Ectodermal cell (in vitro differentiated cells): ENCODE measurements at regions not wholly inside any gene's neighbourhood (a gene's known extent, or its start where the extent isn't known, plus 50 kb on each side); places are given as distances from the start of the nearest gene placed in this dataset.

Source experiments
- H3K27ac ChIP-seq: 2 replicates; pipeline ENCODE4 v1.7.0; 2013; ENCODE audit warnings: mild to moderate bottlenecking, low read depth, low read length; ENCODE audit not compliant: insufficient read depth, poor library complexity, severe bottlenecking
- H3K27me3 ChIP-seq: 2 replicates; pipeline ENCODE4 v1.7.0; 2013; ENCODE audit warnings: mild to moderate bottlenecking, low read length; ENCODE audit not compliant: insufficient read depth, control insufficient read depth, poor library complexity, severe bottlenecking
- H3K36me3 ChIP-seq: one replicate; pipeline ENCODE4 v1.7.0; 2013; ENCODE audit warnings: low read length; ENCODE audit not compliant: control insufficient read depth, insufficient read depth
- H3K4me1 ChIP-seq: one replicate; pipeline ENCODE4 v1.7.0; 2013; ENCODE audit warnings: low read length; ENCODE audit not compliant: control insufficient read depth, insufficient read depth
- H3K4me3 ChIP-seq: 2 replicates; pipeline ENCODE4 v1.7.0; 2013; ENCODE audit warnings: low read depth, low read length, control low read depth; ENCODE audit not compliant: insufficient read depth
- H3K9me3 ChIP-seq: 2 replicates; pipeline ENCODE4 v1.7.0; 2013; ENCODE audit warnings: mild to moderate bottlenecking, low read length, moderate library complexity; ENCODE audit not compliant: control insufficient read depth
- WGBS, 2 experiments: methylation state at CpG; one replicate each; pipeline ENCODE4 v1.1.7; 2013; ENCODE audit warnings: missing lambda C conversion rate in 2 of 2; 5-methylcytosine and 5-hydroxymethylcytosine counted together

DNA sequence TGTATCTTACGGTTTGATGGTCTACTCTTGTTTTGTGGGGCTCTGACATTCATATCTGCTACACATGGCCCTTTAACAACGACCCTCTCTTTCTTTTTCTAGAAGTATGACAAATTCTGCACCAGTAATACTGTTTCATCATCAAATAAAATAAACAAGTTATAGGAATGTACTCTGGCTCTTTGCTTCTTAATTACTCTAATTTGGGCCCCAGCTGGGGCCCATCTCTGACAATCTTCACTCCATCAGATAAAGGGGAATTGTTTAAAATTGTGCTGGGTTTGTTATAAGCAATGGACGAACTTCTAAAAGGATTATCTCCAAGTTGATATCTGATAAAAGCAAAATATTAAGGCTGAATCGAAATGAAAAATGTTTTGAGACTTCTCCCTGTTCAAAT, 343.6 kb upstream of the JAG1 start:
- Histone ChIP-seq H3K4me3 (no peak overlapping the region), H3K9me3 (no peaks in the 10 kb centered on the region), H3K27ac (no peak overlapping the region), H3K27me3 (no peaks in the 10 kb centered on the region), H3K4me1 (no peaks in the 10 kb centered on the region), H3K36me3 (no peaks in the 10 kb centered on the region)
- WGBS, 2 experiments, result 86 to 93% methylated on average over 1 to 4 of the region's 4 CpGs

DNA sequence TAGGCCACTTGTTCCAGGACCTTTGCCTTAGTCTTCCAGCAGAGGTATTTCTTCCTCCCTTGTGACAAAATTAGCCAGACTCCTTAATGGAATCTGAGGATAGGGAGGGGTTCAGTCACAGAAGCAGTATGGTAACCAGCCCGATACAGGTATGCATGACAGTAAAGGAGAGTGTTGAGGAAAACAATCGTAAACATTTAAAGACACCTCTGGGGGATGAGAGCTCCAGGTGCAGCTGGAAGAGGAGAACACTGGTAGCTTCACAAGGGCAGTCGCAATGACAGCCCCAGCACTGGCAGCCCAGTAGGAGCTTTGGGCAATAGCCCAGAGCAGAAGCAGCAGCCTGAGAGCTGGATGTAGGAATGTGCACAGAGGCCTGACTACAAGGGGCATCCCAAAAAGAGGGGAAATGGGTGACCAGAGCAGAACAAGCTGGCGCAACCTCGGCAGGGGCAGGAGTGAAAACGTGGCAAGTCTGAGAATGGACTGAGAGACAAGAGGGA, 344.9 kb upstream of the JAG1 start:
- no peaks in the 10 kb centered on the region for H3K9me3 ChIP-seq
- no peaks in the 10 kb centered on the region for H3K36me3 ChIP-seq
- no peak overlapping the region for H3K4me3 ChIP-seq
- H3K27me3 ChIP-seq, result no peaks in the 10 kb centered on the region
- H3K27ac ChIP-seq, result no peak overlapping the region
- WGBS, 2 experiments, result 89 to 91% methylated on average over 6 of the region's 6 CpGs
- no peaks in the 10 kb centered on the region for H3K4me1 ChIP-seq

DNA sequence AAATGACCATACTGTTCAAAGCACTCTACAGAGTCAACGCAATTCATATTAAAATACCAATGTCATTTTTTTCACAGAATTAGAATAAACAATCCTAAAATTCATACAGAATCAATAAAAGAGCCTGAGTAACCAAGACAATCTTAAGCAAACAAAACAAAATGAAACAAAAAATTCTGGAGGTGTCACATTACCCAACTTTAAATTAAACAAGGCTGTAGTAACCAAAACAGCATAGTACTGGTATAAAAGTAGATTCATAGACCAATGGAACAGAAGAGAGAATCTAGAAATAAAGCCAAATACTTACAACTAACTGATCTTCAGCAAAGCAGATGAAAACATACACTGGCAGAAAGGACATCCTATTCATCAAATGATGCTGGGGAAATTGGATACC, 346.9 kb upstream of the JAG1 start:
- Histone ChIP-seq H3K4me1 (no peaks in the 10 kb centered on the region), H3K36me3 (no peaks in the 10 kb centered on the region), H3K9me3 (no peaks in the 10 kb centered on the region), H3K27ac (no peak overlapping the region), H3K4me3 (no peak overlapping the region), H3K27me3 (no peaks in the 10 kb centered on the region)
- WGBS, 2 experiments, result 93 to 96% methylated on average over 1 of the region's 1 CpG

DNA sequence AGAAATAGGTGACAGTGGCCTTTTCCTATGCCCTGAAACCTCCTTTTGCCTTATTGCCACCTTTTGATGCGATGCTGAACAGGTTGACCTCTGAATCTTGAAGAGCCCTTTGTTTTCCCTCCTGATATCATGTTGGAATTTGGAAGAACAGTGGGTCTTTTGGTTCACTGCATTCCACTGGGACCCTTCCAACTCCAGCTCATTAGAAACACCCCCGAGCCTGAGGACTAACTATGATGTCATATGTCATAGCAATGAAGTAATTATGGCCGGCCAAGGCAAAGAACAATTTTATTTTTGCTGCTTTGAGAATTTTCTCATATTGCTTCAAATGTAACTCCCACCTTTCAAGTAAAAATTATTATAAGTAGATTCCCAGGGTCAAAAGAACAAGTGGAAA, 353.4 kb upstream of the JAG1 start:
- H3K27me3 ChIP-seq, result no peaks in the 10 kb centered on the region
- WGBS, 2 experiments, result 91 to 100% methylated on average over 1 to 2 of the region's 3 CpGs
- H3K4me3 ChIP-seq, result no peak overlapping the region
- H3K9me3 ChIP-seq, result no peaks in the 10 kb centered on the region
- no peaks in the 10 kb centered on the region for H3K36me3 ChIP-seq
- H3K27ac ChIP-seq, result no peak overlapping the region
- no peaks in the 10 kb centered on the region for H3K4me1 ChIP-seq

DNA sequence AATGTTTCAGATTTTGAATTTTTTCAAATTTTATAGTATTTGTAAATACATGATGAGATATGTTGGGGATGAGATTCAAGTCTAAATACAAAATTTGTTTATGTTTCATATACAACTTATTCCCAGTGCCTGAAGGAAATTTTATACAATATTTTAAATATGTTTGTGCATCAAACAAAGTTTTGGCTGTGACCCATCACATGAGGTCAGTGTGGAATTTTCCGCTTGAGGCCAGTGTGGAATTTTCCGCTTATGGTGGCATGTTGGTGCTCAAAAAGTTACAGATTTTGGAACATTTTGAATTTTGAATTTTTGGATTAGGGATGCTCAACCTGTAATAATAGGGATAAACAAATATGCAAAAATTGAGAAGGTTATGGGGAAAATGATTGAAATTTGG, 356.6 kb upstream of the JAG1 start:
- Histone ChIP-seq H3K27ac (no peak overlapping the region), H3K36me3 (no peaks in the 10 kb centered on the region), H3K9me3 (no peaks in the 10 kb centered on the region), H3K27me3 (no peaks in the 10 kb centered on the region), H3K4me1 (no peaks in the 10 kb centered on the region), H3K4me3 (no peak overlapping the region)
- WGBS, 2 experiments, result 96 to 98% methylated on average over 2 of the region's 2 CpGs

DNA sequence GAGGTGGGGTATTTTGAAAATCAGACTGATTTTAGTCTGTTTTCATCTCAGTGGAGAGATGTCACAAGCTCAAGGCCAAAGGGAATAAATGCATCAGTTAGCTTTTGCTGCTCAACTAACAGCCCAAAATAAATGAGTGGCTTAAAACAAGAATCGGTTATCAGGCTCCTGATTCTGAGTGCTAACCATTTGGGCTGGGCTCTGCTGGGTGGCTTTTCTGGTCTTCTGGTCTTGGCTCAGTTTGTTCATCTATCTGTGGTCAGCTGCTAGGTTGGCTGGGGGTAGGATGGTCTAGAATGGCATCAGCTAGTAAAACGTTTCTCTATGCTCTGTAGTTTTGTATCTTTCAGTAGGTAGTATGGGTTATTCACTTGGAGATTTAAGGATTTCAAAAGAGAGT, 357.5 kb upstream of the JAG1 start:
- Histone ChIP-seq H3K9me3 (no peaks in the 10 kb centered on the region), H3K27me3 (no peaks in the 10 kb centered on the region), H3K36me3 (no peaks in the 10 kb centered on the region), H3K27ac (no peak overlapping the region), H3K4me1 (no peaks in the 10 kb centered on the region), H3K4me3 (no peak overlapping the region)
- WGBS, 2 experiments, result 87 to 89% methylated on average over 2 of the region's 2 CpGs

DNA sequence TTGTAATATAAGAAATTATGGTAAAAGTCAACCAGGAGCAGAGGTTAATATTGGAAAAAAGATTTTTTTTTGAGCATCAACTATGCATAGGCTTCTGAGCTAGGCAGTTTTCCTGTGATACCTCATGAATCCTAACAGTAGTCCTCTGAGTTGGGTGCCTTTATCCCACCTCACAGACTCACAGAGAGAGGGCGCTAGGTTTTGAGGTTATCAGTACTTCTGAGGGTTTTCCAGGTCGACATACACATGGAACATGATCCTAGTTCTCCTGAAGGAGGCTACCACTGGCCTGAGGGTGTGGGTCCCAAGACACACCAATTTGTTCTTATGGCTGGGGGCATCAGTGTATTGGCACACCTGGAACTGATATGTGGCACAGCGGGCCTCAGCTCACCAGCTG, 358.8 kb upstream of the JAG1 start:
- WGBS, 2 experiments, result 84 to 85% methylated on average over 3 of the region's 3 CpGs
- Histone ChIP-seq H3K27me3 (no peaks in the 10 kb centered on the region), H3K4me3 (no peak overlapping the region), H3K27ac (no peak overlapping the region), H3K9me3 (no peaks in the 10 kb centered on the region), H3K4me1 (no peaks in the 10 kb centered on the region), H3K36me3 (no peaks in the 10 kb centered on the region)

DNA sequence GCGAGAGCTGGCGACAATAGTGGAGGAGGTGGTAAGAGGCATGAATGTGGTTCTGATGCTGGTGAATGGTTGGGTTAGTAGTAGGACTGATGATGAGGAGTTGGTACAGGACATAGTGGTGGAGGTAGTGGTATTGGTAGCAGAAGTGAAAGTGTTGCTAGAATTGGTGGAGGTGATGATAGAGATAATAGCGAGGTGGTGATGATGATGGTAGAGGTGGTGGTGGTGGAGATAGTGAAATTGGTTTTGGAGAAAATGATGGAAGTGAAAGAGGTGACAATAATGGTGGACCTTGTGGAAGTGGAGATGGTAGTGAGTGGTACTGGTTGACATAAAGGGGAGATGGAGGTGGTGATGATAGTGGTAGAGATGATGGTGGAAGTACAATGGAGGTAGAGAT, 360.2 kb upstream of the JAG1 start:
- 96 to 98% methylated on average over 3 of the region's 3 CpGs for WGBS, 2 experiments
- Histone ChIP-seq H3K27ac (no peak overlapping the region), H3K4me3 (no peak overlapping the region), H3K36me3 (no peaks in the 10 kb centered on the region), H3K9me3 (no peaks in the 10 kb centered on the region), H3K27me3 (no peaks in the 10 kb centered on the region), H3K4me1 (no peaks in the 10 kb centered on the region)

DNA sequence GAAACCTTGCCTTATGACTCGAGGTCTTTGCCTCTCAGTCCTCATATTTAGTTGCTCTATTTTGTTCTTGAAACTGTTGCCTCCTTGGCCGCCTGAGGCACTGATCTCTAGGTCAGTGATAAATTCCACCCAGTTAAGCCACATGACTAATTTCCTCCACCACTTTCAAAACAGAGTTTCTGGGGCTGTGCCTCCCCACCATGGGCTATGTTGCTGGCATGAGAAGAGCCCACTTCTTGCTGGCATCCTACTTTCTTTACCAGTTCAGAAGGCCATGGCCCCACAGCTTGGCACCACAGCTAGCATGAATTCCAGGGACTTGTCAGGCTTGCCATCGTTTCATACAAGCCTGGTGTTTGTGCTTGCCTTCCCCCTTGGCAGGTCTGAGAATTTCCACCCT, 361.4 kb upstream of the JAG1 start:
- no peak overlapping the region for H3K4me3 ChIP-seq
- 89% methylated on average over 3 of the region's 3 CpGs for WGBS, 2 experiments
- H3K36me3 ChIP-seq, result no peaks in the 10 kb centered on the region
- H3K4me1 ChIP-seq, result no peaks in the 10 kb centered on the region
- H3K27ac ChIP-seq, result no peak overlapping the region
- H3K9me3 ChIP-seq, result no peaks in the 10 kb centered on the region
- no peaks in the 10 kb centered on the region for H3K27me3 ChIP-seq

DNA sequence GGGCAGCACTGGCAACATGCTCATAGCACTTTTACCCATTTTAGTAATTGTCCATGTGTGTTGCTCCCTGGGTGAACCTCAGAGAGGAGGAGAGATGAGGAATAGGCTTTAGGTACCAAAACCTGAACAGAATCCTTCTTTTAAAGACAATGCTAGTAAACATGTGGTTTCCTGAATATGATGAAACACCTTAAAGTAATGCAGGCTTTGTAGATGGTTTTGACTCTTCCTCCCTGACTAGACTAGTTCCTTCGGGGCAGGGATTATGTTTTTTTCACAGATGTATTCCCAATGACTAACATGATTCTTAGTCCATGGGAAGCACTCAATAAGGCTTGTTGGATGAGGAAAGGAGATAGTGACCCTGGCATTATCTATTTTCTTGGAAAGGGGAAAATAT, 367.6 kb upstream of the JAG1 start:
- H3K27ac ChIP-seq, result no peak overlapping the region
- no peaks in the 10 kb centered on the region for H3K4me1 ChIP-seq
- no peaks in the 10 kb centered on the region for H3K36me3 ChIP-seq
- 95% methylated on average over 1 of the region's 1 CpG; no CpG with 5 or more reads in 1 of the 2 experiments for WGBS, 2 experiments
- H3K4me3 ChIP-seq, result no peak overlapping the region
- no peaks in the 10 kb centered on the region for H3K9me3 ChIP-seq
- H3K27me3 ChIP-seq, result no peaks in the 10 kb centered on the region

DNA sequence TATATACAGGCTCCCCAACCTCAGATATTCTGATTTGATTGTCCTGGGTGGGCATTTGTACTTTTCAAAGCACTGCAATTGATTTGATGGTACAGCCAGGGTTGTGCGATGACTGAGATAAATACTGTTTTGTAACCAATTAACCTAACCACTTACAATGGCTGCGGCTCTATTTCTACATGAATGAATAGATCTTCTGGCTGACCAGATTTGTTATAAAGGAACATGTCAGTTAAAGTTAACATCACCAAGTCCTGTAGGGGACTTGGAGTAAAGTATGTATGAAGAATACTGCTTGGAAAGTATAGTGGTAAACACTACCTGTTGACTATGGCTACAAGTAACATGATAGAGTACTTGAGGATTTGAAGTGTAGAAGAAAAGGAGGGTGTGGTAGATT, 369.2 kb upstream of the JAG1 start:
- Histone ChIP-seq H3K4me1 (no peaks in the 10 kb centered on the region), H3K4me3 (no peak overlapping the region), H3K9me3 (no peaks in the 10 kb centered on the region), H3K36me3 (no peaks in the 10 kb centered on the region), H3K27ac (no peak overlapping the region), H3K27me3 (no peaks in the 10 kb centered on the region)
- WGBS, 2 experiments, result 85 to 95% methylated on average over 2 of the region's 2 CpGs
